Femur (tissue), 1 donor: ENCODE measurements at regions not wholly inside any gene's neighbourhood (a gene's known extent, or its start where the extent isn't known, plus 50 kb on each side); places are given as distances from the start of the nearest gene placed in this dataset.
"Not testable (repeated sequence)": the region's sequence is repeated elsewhere in the genome, so short reads cannot be mapped to it uniquely, and the experiment has no call there.

Experiments
- DNase-seq: peaks from one replicate; pipeline ENCODE4 v3.0.0-alpha.2; 2017

GRCh38 chrX:39245024-39245423 lies 443.8 kb downstream of the MID1IP1 start:
- no peak for DNase-seq

GRCh38 chrX:39247536-39247935 lies 446.3 kb downstream of the MID1IP1 start:
- DNase-seq, result no peak

DNA sequence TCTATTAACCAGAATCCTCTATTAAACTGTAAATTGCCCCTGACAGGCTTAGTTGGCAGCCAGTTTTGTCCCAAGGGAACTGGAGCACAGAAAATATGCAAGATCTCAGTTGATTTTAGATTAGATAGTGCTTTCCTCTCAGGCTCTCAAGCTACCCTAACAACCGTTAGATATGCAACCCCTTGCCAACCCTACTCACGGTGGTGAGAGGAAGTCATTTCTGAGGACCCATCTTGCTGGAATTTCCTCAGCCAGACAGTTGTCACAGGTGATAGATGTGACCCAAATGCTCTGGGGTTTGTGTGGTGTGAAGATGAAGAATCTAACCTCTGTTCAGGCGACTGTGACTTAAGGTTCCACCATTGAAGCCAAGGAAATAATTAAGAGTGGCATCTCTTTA lies 447.1 kb downstream of the MID1IP1 start:
- no peak for DNase-seq

- no peak for DNase-seq
Observed at GRCh38 chrX:39249999-39250398, 448.7 kb downstream of the MID1IP1 start.

DNA sequence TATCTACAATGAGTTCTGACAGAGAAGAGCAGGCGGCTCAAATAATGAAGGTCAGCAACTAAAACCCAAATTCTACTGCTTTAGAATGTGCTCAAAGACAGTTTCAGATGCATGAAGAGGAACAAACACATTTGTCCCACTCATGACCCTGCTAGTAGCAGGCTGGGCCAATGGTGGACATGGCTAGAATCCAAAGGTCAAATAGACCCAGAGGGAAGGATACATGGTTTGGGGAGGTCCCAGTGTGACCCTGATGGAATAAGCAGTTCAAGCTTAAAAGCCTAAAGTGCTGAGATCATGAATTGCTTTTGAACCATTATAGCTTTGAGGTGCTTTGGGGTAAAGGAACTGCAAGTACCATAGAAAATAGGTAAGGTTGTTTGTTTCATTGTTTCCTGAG lies 450.7 kb downstream of the MID1IP1 start:
- no peak for DNase-seq

DNA sequence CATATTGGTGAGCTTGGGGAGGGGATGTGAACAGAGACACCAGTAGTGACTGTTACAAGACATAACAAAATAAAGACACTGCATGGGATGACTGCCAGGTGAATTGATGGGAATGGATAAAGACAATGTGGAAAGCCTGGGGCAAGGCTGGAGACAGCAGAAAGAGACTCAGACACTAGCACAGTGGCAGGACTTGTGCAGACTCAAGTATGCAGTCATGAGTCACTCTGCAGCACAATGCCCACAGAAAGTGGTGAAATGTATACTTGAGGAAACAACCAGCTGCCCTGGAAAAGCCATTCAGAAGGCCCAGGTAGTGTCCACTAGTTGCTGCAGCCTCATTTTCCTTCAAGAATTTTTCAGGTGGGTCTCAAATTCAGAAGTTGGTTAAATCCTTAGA lies 452.3 kb downstream of the MID1IP1 start:
- no peak for DNase-seq

GRCh38 chrX:39258331-39258730 lies 457.1 kb downstream of the MID1IP1 start:
- DNase-seq, result no peak

GRCh38 chrX:39260965-39261364 lies 459.7 kb downstream of the MID1IP1 start:
- DNase-seq, result no peak

DNA sequence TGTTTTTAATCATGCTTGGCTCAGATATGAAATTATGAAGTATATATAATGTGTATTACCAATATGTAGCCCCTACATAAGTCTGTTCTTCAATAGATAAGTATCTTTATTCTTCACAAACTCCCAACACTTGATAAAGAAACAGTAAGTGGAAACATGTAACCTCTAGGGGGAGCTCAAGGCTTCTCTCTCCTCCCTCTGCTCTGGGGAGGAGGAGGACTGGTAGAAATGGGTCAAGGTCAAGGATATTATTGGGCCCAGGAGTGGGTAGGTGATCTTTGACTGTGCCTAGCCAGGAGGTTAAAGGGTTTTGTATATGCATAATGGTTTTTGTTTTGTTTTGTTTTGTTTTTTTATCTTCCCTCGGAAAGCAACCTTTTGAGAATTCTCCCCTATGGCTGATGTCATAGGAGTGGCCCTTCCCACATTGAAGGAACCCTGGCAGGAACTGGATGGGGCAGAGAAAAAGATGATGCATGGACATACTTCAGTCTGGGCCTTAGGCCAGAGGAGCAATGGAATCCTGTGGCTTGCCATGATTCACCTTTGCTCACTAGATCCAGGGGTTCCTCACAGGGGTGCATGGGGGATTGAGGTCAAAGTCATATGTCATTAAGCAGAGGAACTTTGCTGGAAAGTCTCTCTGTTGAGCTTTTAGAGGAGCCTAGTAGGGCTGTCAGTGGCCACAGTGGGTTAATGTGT lies 460.3 kb downstream of the MID1IP1 start:
- no peak for DNase-seq

DNA sequence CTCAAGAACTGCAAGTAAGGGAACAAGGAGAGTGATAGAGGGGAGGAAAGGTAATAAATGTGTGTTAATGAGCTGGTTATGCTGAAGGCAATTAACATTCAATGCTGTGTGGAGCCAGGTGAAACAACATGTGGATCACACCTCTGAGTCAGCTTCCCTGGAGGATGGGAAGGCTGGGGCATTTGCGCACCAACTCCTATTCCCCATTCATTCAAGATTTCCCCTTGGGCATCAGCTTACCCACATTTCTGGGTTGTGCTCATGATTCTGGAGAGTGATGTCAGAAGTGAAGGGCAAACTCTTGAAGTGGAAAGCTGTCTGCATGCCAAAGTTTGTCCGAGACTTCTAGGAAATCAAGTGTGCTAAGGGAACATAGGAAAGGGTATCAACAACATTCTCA lies 461.4 kb downstream of the MID1IP1 start:
- DNase-seq, result no peak

- no peak for DNase-seq
Observed at GRCh38 chrX:39264023-39264422, 462.8 kb downstream of the MID1IP1 start.

- DNase-seq, result no peak
Observed at GRCh38 chrX:39267176-39267575, 465.9 kb downstream of the MID1IP1 start.

GRCh38 chrX:39268207-39268606 lies 466.9 kb downstream of the MID1IP1 start:
- no peak for DNase-seq

DNA sequence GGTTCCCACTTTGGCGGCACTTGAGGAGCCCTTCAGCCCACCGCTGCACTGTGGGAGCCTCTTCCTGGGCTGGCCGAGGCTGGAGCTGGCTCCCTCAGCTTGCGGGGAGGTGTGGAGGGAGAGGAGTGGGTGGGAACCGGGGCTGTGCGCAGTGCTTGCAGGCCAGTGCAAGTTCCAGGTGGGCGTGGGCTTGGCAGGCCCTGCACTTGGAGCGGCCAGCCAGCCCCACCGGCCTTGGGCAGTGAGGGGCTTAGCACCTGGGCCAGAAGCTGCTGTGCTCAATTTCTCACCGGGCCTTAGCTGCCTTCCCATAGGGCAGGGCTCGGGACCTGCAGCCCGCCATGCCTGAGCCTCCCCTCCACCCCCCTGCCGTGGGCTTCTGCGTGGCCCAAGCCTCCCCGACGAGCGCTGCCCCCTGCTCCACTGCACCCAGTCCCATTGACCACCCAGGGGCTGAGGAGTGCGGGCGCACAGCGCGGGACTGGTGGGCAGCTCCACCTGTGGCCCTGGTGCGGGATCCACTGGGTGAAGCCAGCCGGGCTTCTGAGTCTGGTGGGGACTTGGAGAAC lies 474.3 kb downstream of the MID1IP1 start:
- no peak for DNase-seq

- not testable (repeated sequence) for DNase-seq
Observed at GRCh38 chrX:39277685-39278390, 476.6 kb downstream of the MID1IP1 start.

DNA sequence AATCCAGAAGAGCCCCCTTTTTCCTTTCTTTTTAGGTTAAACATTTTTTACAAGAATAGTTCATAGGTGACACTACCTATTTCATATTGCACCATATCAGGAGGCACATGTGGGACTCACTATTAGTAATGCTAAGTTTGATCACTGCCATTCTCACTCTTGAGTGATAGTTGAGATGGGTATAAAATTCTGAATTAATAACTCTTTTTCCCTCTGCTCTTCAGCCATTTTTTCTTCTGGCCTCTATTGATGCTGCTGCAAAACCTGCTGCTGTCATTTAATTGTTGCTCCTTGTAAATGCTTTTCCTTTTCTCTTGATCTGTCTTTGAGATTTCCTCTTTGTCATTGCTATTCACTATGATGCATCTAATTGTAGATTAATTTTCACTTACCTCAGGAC lies 482.0 kb downstream of the MID1IP1 start:
- no peak for DNase-seq

GRCh38 chrX:39288592-39288991 lies 487.3 kb downstream of the MID1IP1 start:
- no peak for DNase-seq

DNA sequence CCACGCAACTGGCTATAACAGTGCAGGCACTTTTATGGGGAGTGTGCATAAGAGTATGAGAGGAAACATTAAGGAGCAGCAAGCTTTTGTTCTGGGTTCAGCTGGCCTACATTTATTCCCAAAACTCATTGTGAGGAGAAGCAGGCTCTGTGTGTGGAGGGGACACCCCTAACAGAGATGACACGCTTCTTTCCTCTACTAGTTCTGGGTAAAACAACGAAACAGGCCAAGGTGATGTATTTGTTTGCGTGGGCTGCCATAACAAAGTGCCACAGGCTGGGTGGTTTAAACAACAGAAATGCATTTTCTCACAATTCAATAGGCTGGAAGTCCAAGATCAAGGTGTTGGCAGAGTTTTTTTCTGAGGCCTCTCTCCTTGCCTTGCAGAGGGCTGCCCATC lies 488.6 kb downstream of the MID1IP1 start:
- DNase-seq, result no peak

DNA sequence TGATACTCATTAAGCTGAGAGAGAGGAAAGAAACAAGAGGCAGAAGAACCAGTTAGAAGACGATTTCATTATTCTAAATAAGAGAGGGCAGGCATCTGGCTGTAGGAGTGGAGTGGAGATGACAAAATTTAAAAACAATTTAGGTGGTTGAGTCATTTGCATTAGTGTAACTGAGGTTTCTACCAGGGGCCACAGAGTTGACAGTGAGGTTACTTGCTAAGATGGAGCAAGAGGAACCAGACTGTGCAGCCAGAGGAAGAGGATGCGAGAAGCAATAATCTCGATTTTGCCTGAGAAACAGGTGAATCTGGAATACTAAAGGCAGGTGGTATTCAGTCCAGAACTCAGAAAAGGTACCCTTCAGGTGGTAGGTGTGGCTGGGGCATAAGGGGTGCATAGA lies 491.9 kb downstream of the MID1IP1 start:
- DNase-seq, result no peak

GRCh38 chrX:39296472-39296871 lies 495.2 kb downstream of the MID1IP1 start:
- no peak for DNase-seq

DNA sequence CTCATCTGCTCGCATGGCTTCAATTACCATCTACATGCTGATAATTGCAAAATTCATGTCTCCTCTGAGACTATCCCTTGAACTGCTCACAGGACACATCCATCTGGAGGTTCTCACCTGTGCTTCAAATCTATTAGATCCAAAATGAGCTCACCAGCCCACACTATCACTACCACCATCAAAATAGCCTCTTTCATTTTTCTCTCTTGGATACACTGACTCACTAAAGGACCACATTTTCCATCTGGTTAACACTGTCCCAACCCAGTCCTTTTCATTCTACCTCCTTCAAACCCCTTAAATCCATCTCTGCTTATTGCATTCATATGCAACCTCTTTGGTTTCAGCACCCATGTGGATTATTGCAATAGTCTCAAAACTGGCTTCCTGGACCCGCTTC lies 497.6 kb downstream of the MID1IP1 start:
- no peak for DNase-seq

DNA sequence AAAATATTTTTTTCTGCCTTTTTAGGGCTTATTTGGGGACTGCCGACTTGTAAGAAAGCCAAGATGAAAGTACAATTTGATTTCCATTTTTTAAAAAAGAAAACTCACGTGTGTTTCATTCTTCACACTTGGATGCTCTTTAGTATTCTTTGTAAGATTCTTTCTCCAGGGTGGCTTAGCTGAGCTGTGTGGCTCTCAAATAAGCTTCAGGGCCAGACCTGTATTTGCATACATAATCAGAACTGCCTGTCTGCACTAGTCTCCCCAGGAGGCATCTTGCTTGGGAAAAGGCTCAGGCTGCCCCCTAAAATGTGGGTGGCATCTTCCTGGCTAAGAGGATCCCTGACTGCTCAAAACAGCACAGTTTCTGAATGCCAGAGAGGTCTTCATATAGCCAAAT lies 498.4 kb downstream of the MID1IP1 start:
- DNase-seq, result no peak

DNA sequence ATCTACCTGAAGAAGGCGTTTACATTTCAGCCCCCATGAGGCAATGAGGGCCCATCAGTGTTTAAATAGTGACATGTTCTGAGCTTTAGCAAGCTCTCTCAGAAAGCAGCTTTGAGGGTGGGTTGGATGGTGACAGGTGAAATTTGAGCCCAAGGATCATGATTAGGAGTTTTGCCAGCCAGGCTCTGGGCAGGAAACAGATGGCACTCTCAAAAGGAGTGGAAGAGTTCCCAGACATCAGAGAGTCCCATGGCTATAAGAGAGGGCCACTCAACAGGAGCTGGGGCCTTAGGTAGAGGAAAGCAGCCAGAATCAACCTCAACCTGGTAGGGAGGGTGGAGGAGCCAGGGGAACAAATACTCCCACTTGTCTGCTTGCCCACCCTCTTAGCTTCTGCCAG lies 499.8 kb downstream of the MID1IP1 start:
- no peak for DNase-seq

DNA sequence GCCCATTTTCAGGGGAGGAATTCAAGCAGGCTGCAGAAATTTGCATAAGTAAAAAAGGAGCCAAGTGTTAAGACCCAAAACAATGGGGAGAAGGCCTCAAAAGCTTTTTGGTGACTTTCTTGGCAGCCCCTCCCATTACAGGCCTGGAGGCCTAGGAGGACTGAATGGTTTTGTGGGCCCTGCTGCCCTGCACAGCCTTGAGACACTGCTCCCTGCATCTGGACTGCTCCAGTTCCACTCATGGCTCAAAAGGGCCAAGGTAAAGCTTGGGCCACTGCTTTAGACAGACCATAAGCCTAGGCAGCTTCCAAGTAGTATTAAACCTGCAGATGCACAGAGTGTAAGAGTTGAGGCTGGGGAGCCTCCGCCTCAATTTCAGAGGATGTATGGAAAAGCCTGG lies 501.6 kb downstream of the MID1IP1 start:
- DNase-seq, result no peak
